ENCODE measurements at regions not wholly inside any gene's neighbourhood (a gene's known extent, or its start where the extent isn't known, plus 50 kb on each side); places are given as distances from the start of the nearest gene placed in this dataset.

DNA sequence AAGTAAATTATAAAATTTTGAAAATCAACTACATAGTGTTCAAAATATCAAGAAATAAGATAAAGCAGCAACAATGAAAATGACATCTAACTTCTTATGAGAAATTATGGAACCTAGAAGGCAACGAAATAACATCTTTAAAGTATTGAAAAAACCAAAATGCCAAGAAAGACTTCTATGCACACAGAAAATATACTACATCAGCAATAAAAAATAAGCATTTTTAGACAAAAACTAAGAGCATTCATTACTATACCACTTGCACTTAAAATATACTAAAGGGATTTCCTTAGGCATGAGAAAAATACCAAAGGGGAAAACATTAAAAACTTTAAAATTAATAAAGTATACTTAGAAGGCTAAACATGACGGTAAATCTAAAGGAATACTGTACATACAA lies 556.3 kb downstream of the NUP35 start:
- TF ChIP-seq, protein P1, sequence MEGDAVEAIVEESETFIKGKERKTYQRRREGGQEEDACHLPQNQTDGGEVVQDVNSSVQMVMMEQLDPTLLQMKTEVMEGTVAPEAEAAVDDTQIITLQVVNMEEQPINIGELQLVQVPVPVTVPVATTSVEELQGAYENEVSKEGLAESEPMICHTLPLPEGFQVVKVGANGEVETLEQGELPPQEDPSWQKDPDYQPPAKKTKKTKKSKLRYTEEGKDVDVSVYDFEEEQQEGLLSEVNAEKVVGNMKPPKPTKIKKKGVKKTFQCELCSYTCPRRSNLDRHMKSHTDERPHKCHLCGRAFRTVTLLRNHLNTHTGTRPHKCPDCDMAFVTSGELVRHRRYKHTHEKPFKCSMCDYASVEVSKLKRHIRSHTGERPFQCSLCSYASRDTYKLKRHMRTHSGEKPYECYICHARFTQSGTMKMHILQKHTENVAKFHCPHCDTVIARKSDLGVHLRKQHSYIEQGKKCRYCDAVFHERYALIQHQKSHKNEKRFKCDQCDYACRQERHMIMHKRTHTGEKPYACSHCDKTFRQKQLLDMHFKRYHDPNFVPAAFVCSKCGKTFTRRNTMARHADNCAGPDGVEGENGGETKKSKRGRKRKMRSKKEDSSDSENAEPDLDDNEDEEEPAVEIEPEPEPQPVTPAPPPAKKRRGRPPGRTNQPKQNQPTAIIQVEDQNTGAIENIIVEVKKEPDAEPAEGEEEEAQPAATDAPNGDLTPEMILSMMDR (conservative IDR thresholded peaks at IDR 0.05 in 1 of 2, IDR thresholded peaks at IDR 0.05 in 1 of 2; ENCODE audit: extremely low read depth in 1 of 2, insufficient read depth in 1 of 2, low read depth in 1 of 2, low read length in 2 of 2): no peak
- TF ChIP-seq EZH2 (IDR thresholded peaks at IDR 0.05; ENCODE audit: borderline replicate concordance, low read length): no peak

Data from mammary epithelial cell (primary cell).